OCI-M2 (cell line): ENCODE measurements at regions not wholly inside any gene's neighbourhood (a gene's known extent, or its start where the extent isn't known, plus 50 kb on each side); places are given as distances from the start of the nearest gene placed in this dataset.

ENCODE experiments used
- DNase-seq: peaks from one replicate; lab custom pipeline; 2025; ENCODE audit not compliant: unreplicated experiment; lab: John Stamatoyannopoulos, UW

DNA sequence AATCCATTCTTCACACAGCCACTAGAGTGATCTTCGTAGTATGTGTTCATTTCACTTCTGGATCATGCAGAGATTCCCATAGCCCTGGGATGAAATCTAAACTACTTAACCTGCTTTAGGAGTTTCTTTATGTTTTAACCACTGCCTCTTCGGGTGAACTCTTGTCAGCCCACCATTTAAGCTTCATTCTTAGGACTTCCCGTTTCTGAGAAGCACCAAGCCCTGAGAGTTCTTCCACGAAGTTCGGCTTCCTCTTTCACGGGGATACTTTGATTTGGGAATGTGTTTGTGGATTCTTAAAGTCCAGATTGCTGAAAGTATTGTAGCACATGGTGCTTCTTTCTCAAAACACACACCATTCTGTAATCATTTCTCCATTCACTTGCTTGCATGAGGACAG lies 205.0 kb downstream of the UBE2E3 start:
- DNase-seq = no peak

DNA sequence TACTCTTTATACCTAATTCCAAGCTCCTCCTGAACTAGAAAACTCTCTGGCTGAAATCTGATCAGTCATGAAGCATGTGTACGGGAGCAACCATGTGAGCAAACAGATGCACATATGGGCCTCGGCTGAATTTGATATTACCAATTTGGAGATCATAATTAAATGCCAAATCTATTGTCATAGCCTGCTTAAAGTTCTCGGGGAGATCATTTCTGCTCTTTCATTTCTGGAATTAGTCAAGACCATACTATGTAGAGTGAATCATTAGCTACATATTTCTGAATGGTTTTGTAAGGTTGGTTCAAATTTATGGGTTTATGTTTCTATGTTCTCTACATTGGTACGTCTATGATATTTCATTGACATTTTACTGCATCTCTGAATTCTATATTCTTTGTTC lies 205.5 kb downstream of the UBE2E3 start:
- no peak for DNase-seq

DNA sequence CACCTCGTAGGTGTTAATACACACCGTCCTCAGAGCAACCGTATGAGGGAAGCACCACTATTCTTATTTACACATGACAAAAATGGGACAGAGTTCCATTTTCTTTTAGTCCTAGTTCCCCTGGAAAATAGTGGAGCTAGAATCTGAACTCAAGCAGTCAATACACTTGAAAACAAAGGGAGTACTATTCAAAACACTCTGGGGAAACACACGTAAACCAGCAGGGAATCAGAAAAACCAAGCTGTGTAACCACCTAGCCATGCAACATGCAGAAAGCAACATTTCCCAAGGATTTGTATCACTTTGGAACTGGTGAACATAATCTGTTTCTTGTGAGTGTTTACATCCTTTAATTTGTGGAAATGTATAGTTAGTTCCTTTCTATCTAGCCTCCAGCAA lies 208.2 kb downstream of the UBE2E3 start:
- no peak for DNase-seq

DNA sequence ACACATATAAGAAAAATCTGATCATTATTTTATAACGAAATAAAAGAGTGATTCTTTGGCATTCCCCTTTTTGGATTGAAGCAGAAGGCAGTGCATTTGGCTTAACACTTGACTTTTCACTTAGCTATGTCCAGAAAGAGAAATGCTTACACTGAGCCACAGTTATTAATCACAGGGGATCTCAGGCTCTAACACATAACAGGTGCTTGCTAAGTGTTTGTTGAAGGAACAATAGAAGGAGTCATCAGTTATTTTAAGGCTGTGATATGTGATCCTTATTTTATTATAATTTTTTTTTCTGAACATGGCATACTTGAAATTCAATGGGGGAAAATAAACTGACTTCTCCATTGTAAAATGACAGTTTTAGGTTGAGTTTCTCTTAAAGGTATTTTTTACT lies 209.5 kb downstream of the UBE2E3 start:
- DNase-seq = no peak

DNA sequence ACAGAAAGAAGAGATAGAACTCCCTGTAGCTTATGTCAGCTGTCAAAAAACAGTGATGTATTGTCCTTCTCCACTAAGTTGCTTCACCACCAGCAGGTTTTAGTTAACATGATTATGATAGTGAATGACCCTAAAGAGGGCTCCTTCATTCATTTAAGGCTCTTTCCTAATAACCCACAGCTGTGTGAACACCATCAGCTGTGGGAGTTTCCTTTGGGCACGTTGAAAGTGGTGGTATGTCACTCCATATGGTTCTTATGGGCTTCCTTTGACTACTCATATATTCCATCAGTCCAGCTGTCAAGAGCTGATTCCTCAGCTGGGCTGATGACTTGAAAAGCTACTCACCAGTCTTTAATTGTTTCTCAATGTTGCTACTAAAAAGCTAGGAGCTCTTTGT lies 210.3 kb downstream of the UBE2E3 start:
- no peak for DNase-seq

DNA sequence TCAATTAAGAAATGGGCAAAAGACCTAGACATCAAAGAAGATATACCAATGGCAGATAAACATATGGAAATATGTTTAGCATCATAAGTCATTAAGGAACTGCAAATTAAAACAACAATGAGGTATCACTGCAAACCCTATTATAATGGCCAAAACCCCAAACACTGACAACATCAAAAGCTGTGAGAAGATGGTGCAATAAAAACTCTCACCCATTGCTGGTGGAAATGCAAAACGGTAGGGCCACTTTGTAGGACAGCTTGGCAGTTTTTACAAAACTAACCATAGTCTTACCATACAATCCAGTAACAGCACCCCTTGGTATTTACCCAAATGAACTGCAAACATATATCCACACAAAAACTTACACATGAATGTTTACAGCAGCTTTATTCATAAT lies 213.1 kb downstream of the UBE2E3 start:
- no peak for DNase-seq

DNA sequence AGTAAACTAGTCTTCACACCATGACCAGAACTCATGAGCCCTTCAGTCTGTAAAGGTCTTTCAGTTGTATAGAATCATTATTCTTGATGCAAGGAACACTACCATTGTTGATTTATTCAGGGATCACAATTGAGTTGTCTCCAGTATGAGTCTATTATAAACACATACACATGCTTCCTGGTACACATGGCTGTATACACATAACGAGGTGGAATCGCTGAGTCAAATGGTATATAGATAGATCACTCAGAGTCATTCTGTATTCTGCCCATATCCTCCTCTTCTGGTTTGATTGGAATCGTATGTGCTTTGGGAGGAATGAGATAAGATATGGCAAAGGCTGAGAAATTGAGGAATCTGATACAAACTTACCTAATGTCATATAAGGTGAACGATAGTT lies 216.0 kb downstream of the UBE2E3 start:
- DNase-seq = no peak

DNA sequence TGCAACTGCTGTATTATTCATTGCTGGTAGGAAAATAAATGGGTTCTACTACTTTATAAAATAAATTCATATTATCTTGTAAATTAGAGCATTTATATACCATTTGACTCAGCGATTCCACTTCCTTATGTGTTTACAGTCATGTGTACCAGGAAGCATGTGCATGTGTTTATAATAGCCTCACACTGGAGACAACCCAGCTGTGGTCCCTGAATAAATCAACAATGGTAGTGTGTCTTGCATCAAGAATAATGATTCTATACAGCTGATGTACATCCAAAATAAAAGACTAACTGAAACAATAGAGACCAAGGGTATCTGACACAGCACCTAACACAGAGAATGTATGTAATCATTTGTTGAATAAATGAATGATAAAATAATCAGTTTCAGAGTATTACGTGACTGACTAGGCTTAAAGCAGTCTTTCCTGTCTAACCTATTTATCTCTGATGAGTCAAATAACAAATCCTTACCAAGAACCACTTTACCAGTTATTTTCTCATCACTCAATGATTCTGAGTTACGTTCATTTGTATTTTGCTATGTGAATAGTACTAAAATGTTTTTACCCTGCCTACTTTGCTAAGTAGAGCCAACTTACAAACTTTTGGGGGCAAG lies 216.8 kb downstream of the UBE2E3 start:
- no peak for DNase-seq

DNA sequence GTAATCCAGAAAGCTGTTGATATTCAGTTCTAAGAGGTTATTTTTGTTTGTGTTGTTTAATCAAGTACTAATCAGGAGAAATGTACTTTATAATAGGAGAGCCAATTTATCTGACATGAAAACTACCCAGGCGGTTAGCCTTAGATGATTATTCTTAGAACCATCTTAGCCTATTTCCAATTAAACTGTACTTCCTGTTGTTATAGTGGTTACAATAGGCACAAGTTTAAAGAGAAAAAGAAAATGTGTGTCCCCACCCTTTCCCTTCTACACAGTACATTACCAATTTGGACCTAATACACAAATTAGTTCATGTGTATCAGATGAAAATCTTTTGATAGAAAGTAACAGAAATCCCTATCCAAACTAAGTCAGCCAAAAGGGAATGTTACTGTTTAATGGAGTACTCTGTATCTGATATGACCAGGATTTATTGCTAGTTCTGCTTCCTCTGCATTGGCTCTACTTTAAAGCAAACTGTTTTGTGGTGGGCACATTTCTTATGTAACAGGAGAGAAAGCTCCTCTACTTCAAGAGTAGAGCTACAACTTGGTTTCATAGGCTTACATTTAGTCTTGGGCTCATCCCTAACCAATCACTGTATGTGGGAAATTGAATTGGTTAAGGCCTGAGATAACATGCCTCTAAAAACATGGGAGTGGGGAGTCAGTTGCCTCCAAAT lies 217.9 kb downstream of the UBE2E3 start:
- DNase-seq = no peak

DNA sequence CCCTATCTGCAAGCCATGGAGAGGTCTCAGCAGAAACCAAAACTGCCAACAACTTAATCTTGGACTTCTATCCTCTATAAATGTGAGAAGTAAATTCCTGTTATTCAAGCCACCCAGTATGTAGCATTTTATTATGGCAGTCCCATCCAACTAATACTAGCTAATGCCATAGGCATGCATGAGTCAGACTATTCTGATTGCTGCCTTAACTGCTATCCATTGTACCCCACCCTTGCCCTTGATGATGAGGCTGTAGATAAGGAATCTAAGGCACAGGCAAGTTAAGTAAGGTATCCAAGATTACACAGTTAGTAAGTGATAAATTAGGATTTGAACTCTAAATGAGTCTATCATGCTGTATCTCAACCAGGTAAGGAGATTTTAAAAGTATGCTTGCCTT lies 223.0 kb downstream of the UBE2E3 start:
- no peak for DNase-seq

DNA sequence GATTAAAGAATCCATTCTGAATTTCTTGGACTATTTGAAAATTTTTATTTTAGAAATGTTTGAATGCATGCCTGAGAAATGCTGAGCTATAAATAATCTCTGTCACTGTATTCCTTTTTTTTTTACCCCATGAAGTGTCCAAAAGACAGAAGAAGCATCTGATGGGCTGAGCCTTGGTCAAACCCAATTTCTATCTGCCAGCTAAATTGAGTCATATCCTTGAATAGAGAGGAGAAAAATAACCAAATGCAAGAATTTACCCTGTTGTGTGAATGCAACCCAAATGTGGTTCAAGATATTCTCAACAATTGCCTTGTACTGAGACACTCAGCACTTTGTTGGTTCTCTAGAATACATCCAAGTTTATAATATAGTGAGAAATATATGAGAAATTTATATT lies 223.5 kb downstream of the UBE2E3 start:
- no peak for DNase-seq

DNA sequence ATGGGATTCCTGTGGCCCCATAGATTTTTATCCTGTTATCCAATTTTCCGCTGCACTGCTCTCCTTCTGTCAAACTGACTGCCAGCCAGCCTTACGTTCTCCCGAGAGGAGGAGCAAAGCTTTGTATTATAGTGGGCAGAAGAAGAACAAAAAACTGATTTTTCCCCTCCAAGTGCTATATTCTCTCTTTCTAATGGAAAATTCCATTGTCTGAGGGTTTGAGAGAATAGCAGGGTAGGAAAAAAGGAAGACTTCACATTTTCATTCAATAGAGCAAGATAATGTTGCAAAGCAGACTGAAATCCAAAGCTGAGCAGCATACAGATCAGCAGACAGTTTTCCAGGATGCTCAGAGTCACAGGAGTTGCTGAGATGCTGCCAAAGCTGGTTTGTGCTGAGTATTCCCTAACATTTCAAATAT lies 238.0 kb downstream of the UBE2E3 start:
- no peak for DNase-seq

DNA sequence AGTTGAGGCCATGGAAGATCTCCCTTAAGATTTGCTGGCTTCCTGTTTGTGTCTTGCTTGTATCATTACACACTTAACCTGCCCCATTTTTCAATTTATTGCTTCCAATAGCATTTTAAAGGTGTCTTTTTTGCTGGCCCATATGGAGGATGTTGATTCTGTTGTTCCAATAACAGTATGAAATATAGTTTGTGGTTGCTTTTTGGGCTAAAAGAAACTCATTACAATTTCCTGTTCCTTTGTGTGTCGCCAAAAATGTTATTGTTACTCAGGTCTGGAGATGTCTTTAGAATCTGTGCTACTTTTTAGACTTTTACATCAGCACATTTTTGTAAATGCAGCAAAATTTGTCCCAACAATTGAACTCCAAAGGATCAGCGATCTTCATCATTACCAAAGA lies 234.0 kb upstream of the ITGA4 start:
- DNase-seq = no peak

DNA sequence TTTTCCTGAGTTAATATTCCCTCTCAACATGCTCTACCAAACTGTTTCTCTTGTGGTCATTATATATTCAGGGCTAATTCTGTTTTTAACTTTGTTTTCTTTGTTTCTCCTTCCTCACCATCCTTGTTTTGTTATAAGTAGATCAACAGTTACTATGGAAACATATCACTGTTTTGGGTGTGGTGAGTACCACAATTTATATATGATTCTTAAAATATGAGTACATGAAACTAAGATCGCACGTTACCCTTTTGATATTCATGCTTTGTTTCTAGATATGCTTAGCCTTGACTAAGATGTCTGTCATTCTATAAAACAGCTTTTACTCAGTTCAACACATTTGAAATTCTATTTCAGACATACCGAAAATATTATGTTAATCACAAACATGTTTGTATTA lies 232.3 kb upstream of the ITGA4 start:
- DNase-seq = no peak

DNA sequence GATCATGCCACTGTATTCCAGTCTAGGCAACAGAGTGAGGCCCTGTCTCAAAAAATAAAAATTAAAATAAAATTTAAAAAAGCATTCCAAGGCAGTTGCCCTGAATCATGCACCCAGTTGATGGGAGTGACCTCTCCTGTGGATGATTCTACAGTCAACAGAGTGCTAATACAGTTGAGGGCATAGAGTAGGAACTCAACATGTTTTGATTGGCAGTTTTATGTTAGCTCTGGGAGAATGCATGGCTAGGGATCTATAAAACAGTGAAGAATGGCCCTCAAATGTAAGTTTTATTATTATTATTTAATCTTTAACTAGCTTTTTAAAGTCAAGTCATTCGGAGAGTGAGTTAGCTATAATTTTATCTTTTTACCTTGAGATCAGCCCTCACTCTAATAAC lies 228.5 kb upstream of the ITGA4 start:
- no peak for DNase-seq

DNA sequence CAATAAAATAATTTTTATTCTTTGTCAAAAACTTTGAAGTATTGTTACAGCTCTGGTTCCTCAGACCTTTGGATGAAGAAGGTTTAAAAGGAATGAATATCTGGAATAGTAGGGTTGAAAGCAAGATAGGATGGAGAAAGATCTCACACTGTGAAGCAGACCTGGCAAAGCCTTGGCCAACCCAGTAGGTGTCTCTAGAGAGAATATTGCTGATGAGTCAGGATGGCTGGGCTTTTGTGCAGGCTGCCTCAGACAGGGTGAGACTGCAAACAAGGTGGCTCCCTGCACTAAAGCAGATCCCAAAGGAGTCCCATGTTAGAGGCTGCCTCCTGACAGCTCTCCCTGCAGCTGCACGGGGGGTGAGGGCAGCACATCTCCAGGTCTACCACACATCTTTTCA lies 226.0 kb upstream of the ITGA4 start:
- DNase-seq = no peak

DNA sequence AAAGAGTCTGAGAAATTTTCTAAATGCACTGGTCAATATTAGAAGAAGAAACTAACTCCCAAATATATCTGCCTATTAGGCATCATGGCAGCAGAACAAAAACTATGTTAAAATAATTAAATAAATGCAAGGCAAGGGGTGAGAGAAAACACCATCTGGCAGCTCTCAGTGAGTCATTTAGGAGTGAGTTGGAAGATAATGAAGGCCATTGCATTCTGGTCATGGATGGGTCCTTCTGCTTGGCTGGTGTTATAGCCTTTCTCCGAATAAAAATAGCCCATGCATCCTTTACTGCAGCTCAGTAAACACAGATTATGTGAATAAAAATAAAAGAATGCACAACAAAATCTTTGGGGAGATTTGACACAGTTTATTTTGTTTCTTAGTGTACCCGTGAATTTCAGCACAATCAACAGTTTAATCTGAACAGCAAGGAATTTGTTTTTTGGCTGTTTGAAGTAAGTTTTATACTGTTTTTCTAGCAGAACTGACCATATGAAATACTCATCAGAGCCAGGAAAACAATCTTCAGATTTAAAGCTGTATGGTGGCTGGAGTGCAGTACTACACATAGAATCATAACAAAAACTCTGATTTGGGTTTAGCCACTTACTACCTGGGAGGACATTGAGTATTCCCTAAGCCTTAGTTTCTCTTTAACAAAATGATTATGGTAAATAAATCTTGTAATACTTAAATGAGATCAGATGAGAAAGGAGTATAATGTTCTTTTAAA lies 225.1 kb upstream of the ITGA4 start:
- DNase-seq = no peak

DNA sequence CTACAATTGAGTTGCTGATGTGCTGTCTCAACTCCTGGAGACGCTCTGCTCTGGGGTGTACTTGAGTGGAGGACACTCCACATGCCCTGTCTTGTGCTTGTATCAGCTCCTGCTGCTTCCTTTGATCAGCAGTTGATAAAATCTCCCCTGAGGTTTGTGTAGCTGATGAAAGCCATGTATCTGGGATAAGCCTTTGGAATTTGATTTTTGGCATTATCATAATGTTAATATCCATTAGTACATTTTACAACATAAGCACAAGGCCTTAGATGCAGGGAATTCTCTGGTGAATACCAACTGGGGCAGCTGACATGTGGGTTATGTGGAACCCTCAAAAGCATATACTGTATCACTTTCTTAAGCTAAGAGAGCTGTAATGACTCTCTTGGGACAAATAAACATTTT lies 222.7 kb upstream of the ITGA4 start:
- no peak for DNase-seq

DNA sequence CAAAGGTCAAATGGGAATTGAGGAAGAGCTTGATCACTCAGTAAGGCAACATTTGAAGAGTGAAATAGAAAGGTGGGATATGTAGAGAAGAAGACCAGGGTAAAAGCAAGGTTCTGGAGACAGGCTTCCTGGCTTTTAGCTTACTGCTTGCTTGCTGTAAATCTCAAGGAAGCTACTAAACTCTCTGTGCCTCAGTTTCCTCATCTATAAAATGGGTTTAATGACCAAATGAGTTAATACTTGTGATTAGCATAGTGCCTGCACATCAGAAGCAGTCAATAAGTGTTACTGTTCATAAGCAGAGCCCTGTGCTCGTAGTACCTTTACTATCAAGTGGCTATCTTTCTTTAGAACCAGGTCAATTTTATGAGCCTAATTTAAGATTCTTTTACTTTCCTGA lies 222.2 kb upstream of the ITGA4 start:
- no peak for DNase-seq

DNA sequence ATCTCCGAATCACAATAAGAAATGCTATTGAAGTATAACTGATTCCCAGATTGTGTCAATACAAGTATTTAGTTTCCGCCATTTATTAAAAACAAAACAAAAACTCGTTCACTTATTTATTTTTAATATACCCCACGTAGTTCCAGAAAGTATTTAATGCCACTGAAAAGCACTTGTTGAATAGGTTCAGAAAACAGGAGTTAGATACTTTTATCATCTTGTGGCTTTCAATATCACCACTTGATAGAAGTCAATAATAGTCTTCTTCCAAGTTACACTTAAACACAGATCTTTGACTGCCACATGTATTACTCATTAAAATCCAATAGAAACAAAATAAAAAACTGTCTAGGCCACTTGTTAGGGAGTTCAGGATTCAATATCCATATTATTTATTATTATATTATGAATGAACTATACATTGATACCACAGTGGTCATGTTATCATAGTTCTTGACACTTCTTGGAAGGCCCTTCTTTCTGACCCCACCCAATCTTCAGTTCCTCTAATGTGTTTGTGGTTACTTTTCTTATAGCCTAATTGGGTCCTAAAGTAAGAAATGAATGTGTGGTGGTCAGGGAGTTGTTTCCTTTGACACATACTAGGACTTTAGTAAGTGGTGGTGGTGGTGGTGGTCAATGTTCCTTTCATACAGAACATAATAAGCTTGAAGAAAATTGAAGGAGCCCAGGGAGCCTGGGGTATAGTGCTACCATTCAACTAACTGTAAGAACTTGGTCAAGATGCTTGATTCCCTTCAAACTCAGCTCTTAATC lies 221.3 kb upstream of the ITGA4 start:
- DNase-seq = no peak

DNA sequence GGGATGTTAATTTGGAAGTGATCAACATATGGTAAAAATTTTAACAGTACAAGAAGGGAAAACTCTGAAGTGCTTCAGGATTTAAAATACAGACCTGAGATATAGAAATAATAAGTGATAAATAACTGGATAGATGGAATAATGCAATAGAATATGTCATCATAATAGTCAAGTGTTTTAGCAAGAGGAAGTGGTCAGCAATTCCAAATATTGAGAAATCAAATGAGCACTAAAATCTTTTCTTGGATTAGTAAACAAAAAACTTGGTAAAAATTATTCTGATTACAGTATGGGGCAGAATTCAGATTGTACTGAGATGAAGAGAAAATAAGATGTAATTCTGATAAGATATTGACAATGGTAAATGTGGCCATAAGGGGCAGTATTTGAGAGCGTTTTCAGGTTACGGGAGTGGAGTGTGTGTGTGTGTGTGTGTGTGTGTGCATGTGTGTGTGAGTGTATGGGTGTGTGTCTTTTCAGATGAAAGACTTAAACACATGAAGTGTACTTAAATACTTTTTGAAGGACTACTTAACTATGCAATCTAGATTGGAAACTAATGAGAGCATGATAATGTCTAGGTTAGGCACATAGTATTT lies 217.9 kb upstream of the ITGA4 start:
- DNase-seq = no peak
